ENCODE measurements at regions not wholly inside any gene's neighbourhood (a gene's known extent, or its start where the extent isn't known, plus 50 kb on each side); places are given as distances from the start of the nearest gene placed in this dataset.
"Not testable (repeated sequence)": the region's sequence is repeated elsewhere in the genome, so short reads cannot be mapped to it uniquely, and the experiment has no call there.

DNA sequence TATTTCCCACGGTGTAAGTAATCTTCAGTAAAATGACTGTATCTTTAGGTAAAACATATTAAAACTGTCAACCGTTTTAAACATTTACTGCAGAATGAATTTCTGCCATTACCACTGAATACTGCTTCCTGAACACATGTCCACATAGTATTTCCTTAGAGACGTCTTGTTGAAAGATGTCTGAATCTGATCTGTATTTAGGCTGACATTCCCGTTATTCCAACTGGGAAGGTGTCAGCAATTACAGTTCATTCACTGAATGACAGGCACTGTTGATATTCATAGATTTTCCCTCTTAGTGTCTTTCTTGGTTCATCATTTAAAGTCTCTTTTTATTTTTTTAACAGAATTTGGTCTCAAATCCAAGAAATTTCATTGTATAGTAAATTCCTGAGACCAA is 544.5 kb upstream of the CHD1 start:
- not testable (repeated sequence) for TF ChIP-seq POLR2AphosphoS5, POLR2A (IDR thresholded peaks at IDR 0.05)
- TF ChIP-seq, protein P1, sequence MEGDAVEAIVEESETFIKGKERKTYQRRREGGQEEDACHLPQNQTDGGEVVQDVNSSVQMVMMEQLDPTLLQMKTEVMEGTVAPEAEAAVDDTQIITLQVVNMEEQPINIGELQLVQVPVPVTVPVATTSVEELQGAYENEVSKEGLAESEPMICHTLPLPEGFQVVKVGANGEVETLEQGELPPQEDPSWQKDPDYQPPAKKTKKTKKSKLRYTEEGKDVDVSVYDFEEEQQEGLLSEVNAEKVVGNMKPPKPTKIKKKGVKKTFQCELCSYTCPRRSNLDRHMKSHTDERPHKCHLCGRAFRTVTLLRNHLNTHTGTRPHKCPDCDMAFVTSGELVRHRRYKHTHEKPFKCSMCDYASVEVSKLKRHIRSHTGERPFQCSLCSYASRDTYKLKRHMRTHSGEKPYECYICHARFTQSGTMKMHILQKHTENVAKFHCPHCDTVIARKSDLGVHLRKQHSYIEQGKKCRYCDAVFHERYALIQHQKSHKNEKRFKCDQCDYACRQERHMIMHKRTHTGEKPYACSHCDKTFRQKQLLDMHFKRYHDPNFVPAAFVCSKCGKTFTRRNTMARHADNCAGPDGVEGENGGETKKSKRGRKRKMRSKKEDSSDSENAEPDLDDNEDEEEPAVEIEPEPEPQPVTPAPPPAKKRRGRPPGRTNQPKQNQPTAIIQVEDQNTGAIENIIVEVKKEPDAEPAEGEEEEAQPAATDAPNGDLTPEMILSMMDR (IDR thresholded peaks at IDR 0.05), result not testable (repeated sequence)
